Sigmoid colon (tissue), 3 donors: ENCODE measurements at regions not wholly inside any gene's neighbourhood (a gene's known extent, or its start where the extent isn't known, plus 50 kb on each side); places are given as distances from the start of the nearest gene placed in this dataset.

Experiments used
- POLR2A ChIP-seq, 2 donors: fragments of 450-650 bp; IDR thresholded peaks; one replicate each; pipeline ENCODE4 v1.6.1; 2016; ENCODE audit warnings: antibody characterized with exemption in 2 of 2, mild to moderate bottlenecking in 2 of 2, moderate library complexity in 2 of 2
- TF ChIP-seq, protein P1 (sequence below), 4 experiments: fragments of 450-650 bp in 3 of 4; fragments of 200-600 bp in 1 of 4; IDR thresholded peaks; one replicate each; pipeline ENCODE4 v1.5.1; 2016 to 2019; ENCODE audit warnings: antibody characterized with exemption in 4 of 4, mild to moderate bottlenecking in 3 of 4, moderate library complexity in 2 of 4

DNA sequence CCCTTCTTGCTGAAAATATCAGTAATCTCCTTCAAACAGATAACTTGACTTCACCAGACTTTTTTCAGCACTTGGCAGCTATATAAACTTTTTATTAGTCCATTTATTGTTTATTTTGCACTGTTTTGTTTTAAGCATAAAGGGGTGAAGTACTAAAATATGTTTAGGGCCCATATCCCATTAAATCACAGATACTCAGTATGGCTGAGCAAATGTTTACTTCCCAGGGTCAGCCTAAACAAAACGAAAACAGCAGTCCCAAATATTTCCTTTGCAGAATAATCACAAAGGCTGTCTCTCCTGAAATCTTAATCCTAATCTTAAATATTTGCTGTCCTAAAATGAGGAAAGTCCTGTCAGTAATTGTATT, 649.6 kb downstream of the TNS3 start:
- TF ChIP-seq, protein P1, sequence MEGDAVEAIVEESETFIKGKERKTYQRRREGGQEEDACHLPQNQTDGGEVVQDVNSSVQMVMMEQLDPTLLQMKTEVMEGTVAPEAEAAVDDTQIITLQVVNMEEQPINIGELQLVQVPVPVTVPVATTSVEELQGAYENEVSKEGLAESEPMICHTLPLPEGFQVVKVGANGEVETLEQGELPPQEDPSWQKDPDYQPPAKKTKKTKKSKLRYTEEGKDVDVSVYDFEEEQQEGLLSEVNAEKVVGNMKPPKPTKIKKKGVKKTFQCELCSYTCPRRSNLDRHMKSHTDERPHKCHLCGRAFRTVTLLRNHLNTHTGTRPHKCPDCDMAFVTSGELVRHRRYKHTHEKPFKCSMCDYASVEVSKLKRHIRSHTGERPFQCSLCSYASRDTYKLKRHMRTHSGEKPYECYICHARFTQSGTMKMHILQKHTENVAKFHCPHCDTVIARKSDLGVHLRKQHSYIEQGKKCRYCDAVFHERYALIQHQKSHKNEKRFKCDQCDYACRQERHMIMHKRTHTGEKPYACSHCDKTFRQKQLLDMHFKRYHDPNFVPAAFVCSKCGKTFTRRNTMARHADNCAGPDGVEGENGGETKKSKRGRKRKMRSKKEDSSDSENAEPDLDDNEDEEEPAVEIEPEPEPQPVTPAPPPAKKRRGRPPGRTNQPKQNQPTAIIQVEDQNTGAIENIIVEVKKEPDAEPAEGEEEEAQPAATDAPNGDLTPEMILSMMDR (IDR thresholded peaks at IDR 0.05): no peak
- TF ChIP-seq POLR2A (IDR thresholded peaks at IDR 0.05): no peak
